HG03521 (cell line): ENCODE measurements at regions not wholly inside any gene's neighbourhood (a gene's known extent, or its start where the extent isn't known, plus 50 kb on each side); places are given as distances from the start of the nearest gene placed in this dataset.

Source experiments
- ATAC-seq: cut with Tn5 transposase; IDR thresholded peaks from one replicate; pipeline ENCODE4 v1.9.1; 2021; ENCODE audit warnings: mild to moderate bottlenecking, moderate library complexity; ENCODE audit not compliant: unreplicated experiment

- no peak for ATAC-seq
These were observed 218.0 kb downstream of the TMEM38B start for GRCh38 chr9:105912157-105912862.

- no peak for ATAC-seq
These were observed 218.6 kb downstream of the TMEM38B start for GRCh38 chr9:105912863-105913516.

- no peak for ATAC-seq
These were observed 226.9 kb downstream of the TMEM38B start for GRCh38 chr9:105921057-105921726.

GRCh38 chr9:105928416-105928815 is 234.1 kb downstream of the TMEM38B start:
- ATAC-seq = no peak

- no peak for ATAC-seq
These were observed 235.8 kb downstream of the TMEM38B start for GRCh38 chr9:105930011-105930627.

GRCh38 chr9:105932276-105932675 is 237.9 kb downstream of the TMEM38B start:
- no peak for ATAC-seq

- no peak for ATAC-seq
These were observed 256.1 kb downstream of the TMEM38B start for GRCh38 chr9:105950448-105950847.

- no peak for ATAC-seq
These were observed 256.6 kb downstream of the TMEM38B start for GRCh38 chr9:105950894-105951293.

GRCh38 chr9:105954517-105954916 is 260.2 kb downstream of the TMEM38B start:
- no peak for ATAC-seq

- ATAC-seq = no peak
These were observed 263.5 kb downstream of the TMEM38B start for GRCh38 chr9:105957830-105958229.

GRCh38 chr9:105958587-105958986 is 264.2 kb downstream of the TMEM38B start:
- ATAC-seq = no peak

GRCh38 chr9:105959531-105959930 is 265.2 kb downstream of the TMEM38B start:
- ATAC-seq = no peak

- ATAC-seq = no peak
These were observed 269.2 kb downstream of the TMEM38B start for GRCh38 chr9:105963343-105964099.

- ATAC-seq = no peak
These were observed 269.8 kb downstream of the TMEM38B start for GRCh38 chr9:105964156-105964555.

GRCh38 chr9:105966834-105967233 is 272.5 kb downstream of the TMEM38B start:
- ATAC-seq = no peak

GRCh38 chr9:105967248-105967647 is 272.9 kb downstream of the TMEM38B start:
- ATAC-seq = no peak

- no peak for ATAC-seq
These were observed 273.5 kb downstream of the TMEM38B start for GRCh38 chr9:105967797-105968196.

GRCh38 chr9:105968811-105969466 is 274.6 kb downstream of the TMEM38B start:
- no peak for ATAC-seq

GRCh38 chr9:105969636-105970035 is 275.3 kb downstream of the TMEM38B start:
- no peak for ATAC-seq

GRCh38 chr9:105971986-105972385 is 277.6 kb downstream of the TMEM38B start:
- ATAC-seq = no peak
